Keratinocyte (primary cell): ENCODE measurements at regions not wholly inside any gene's neighbourhood (a gene's known extent, or its start where the extent isn't known, plus 50 kb on each side); places are given as distances from the start of the nearest gene placed in this dataset.

Experiments
- DNase-seq: peaks from one replicate; pipeline ENCODE4 v3.0.0-alpha.2; 2011; ENCODE audit warnings: low read depth, missing footprints, low spot score
- FAIRE-seq: peaks from 2 replicates; lab custom pipeline; 2011; peaks lifted over from hg19 to GRCh38; lab: Jason Lieb, UNC
- H2AFZ ChIP-seq: 2 replicates; pipeline ENCODE4 v1.6.0; 2012; ENCODE audit warnings: low read length, control low read depth, inconsistent platforms; ENCODE audit not compliant: control insufficient read depth
- H3K27ac ChIP-seq: 2 replicates; pipeline ENCODE4 v1.5.1; 2011; ENCODE audit warnings: low read length; ENCODE audit not compliant: control insufficient read depth, insufficient read depth
- H3K27me3 ChIP-seq: 3 replicates; pipeline ENCODE4 v1.6.0; 2011; ENCODE audit warnings: low read length; ENCODE audit not compliant: control insufficient read depth, insufficient read depth; ENCODE audit errors: extremely low read depth
- H3K36me3 ChIP-seq, 2 experiments: 2 replicates in 1 of 2; 3 replicates in 1 of 2; pipeline ENCODE4 v1.5.1; 2011; ENCODE audit warnings: low read length in 2 of 2, mild to moderate bottlenecking in 1 of 2; ENCODE audit not compliant: control insufficient read depth in 2 of 2, insufficient read depth in 2 of 2; ENCODE audit errors: extremely low read depth in 1 of 2
- H3K4me1 ChIP-seq: 3 replicates; pipeline ENCODE4 v1.5.1; 2011; ENCODE audit warnings: low read length; ENCODE audit not compliant: control insufficient read depth, insufficient read depth; ENCODE audit errors: extremely low read depth
- H3K4me2 ChIP-seq: 3 replicates; pipeline ENCODE4 v1.6.0; 2011; ENCODE audit warnings: low read depth, low read length; ENCODE audit not compliant: control insufficient read depth, insufficient read depth; ENCODE audit errors: extremely low read depth
- H3K4me3 ChIP-seq, 3 experiments: fragments of 200-600 bp in 1 of 3; sonication (generic) in 1 of 3; 2 replicates in 2 of 3; 3 replicates in 1 of 3; pipeline ENCODE4 v1.5.1; 2011 to 2016; ENCODE audit warnings: low read length in 3 of 3, mild to moderate bottlenecking in 3 of 3, control low read depth in 2 of 3, inconsistent platforms in 1 of 3, low read depth in 1 of 3, mixed read lengths in 1 of 3, mixed run types in 1 of 3, moderate library complexity in 1 of 3; ENCODE audit not compliant: control insufficient read depth in 2 of 3, insufficient read depth in 2 of 3; ENCODE audit errors: extremely low read depth in 1 of 3
- H3K79me2 ChIP-seq: 2 replicates; pipeline ENCODE4 v1.6.0; 2012; ENCODE audit warnings: low read length; ENCODE audit not compliant: control insufficient read depth, insufficient read depth
- H3K9ac ChIP-seq: 3 replicates; pipeline ENCODE4 v1.6.0; 2011; ENCODE audit warnings: low read length; ENCODE audit not compliant: control insufficient read depth, insufficient read depth; ENCODE audit errors: extremely low read depth
- H3K9me1 ChIP-seq: 3 replicates; pipeline ENCODE4 v1.6.0; 2011; ENCODE audit warnings: low read length; ENCODE audit not compliant: control insufficient read depth, insufficient read depth; ENCODE audit errors: extremely low read depth
- H3K9me3 ChIP-seq: 2 replicates; pipeline ENCODE4 v1.5.1; 2012; ENCODE audit warnings: low read depth, low read length; ENCODE audit not compliant: control insufficient read depth
- H4K20me1 ChIP-seq: 3 replicates; pipeline ENCODE4 v1.6.0; 2011; ENCODE audit warnings: low read length; ENCODE audit not compliant: control insufficient read depth, insufficient read depth; ENCODE audit errors: extremely low read depth
- EZH2 ChIP-seq: IDR thresholded peaks from one replicate; pipeline ENCODE4 v1.6.1; 2012; ENCODE audit warnings: inconsistent platforms, mild to moderate bottlenecking, low read length, moderate library complexity
- dilution Hi-C: fragments of 300-500 bp; cut with MboI; formaldehyde crosslinking; loops from one replicate; pipeline ENCODE4 v1.7.0; 2020; ENCODE audit warnings: low sequenced_read_pairs; ENCODE audit not compliant: extremely low pct_ligation_motif_present
- TF ChIP-seq, protein P1 (sequence below), 3 experiments: IDR thresholded peaks in 1 of 3; conservative IDR thresholded peaks in 1 of 3; optimal IDR thresholded peaks in 1 of 3; 2 replicates in 2 of 3; 3 replicates in 1 of 3; pipeline versions ENCODE3 to v1.5.1; 2011; ENCODE audit warnings: low read length in 3 of 3, mild to moderate bottlenecking in 3 of 3, moderate library complexity in 2 of 3, control low read depth in 1 of 3, inconsistent platforms in 1 of 3; ENCODE audit not compliant: insufficient read depth in 2 of 3; ENCODE audit errors: extremely low read depth in 1 of 3

DNA sequence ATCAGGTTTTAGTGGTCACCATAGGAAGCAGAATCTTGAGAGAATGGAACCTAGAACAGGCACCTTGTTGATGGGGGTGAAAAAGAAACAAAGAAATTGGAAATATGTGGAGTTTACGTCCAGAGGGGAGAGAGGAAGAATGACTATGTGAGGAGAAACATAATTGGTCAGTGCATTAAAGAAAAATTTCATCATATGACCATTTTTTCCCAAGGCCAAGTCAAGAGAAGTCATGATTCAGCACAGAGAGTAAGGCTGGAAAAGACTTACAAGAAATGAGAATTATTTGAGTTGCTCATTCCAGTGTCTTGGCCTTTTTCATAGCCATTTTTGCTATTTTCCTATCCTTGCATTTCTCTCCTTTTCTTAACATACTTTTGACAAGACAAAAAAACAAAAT lies 421.7 kb downstream of the EFNB2 start:
- no peaks in the 10 kb centered on the region for H3K79me2 ChIP-seq
- H3K4me1 ChIP-seq: peaks cover 19% of the 10 kb centered on the region
- no peak overlapping the region for H3K4me2 ChIP-seq
- dilution Hi-C loops: no loop called here
- no peak overlapping the region for H3K4me3 ChIP-seq
- TF ChIP-seq, protein P1, sequence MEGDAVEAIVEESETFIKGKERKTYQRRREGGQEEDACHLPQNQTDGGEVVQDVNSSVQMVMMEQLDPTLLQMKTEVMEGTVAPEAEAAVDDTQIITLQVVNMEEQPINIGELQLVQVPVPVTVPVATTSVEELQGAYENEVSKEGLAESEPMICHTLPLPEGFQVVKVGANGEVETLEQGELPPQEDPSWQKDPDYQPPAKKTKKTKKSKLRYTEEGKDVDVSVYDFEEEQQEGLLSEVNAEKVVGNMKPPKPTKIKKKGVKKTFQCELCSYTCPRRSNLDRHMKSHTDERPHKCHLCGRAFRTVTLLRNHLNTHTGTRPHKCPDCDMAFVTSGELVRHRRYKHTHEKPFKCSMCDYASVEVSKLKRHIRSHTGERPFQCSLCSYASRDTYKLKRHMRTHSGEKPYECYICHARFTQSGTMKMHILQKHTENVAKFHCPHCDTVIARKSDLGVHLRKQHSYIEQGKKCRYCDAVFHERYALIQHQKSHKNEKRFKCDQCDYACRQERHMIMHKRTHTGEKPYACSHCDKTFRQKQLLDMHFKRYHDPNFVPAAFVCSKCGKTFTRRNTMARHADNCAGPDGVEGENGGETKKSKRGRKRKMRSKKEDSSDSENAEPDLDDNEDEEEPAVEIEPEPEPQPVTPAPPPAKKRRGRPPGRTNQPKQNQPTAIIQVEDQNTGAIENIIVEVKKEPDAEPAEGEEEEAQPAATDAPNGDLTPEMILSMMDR (optimal IDR thresholded peaks at IDR 0.05 in 1 of 3, IDR thresholded peaks at IDR 0.05 in 1 of 3, conservative IDR thresholded peaks at IDR 0.05 in 1 of 3; ENCODE audit: extremely low read depth in 1 of 3, insufficient read depth in 2 of 3, low read length in 3 of 3): no peak
- no peak for TF ChIP-seq EZH2
- H4K20me1 ChIP-seq: no peaks in the 10 kb centered on the region
- no peaks in the 10 kb centered on the region for H3K27me3 ChIP-seq
- no peaks in the 10 kb centered on the region for H3K9me3 ChIP-seq
- no peak for DNase-seq
- no peak overlapping the region for H3K9ac ChIP-seq
- H3K36me3 ChIP-seq: no peaks in the 10 kb centered on the region
- no peak overlapping the region for H3K27ac ChIP-seq
- no peaks in the 10 kb centered on the region for H3K9me1 ChIP-seq
- no peak overlapping the region for H2AFZ ChIP-seq
- FAIRE-seq: no peak

DNA sequence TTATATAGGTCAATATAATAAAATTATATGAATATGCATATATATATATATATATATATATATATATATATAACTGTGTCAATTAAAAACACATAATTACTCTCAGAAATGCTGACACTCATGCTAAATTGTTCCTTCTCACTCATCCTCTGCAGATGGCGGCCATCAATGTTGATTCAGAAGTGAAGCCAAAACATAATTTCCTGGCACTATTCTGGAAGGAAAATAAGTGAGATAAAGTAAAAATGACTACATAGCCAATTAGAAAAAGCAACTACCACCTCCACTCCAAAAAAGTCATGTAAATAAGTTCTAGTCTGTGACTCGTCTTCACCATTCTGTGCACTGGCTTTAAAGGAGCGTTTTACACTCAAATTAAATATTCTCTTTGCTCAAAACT lies 423.3 kb downstream of the EFNB2 start:
- dilution Hi-C loops: no loop called here
- TF ChIP-seq EZH2: no peak
- TF ChIP-seq, protein P1 (optimal IDR thresholded peaks at IDR 0.05 in 1 of 3, IDR thresholded peaks at IDR 0.05 in 1 of 3, conservative IDR thresholded peaks at IDR 0.05 in 1 of 3; ENCODE audit: extremely low read depth in 1 of 3, insufficient read depth in 2 of 3, low read length in 3 of 3): no peak

More for the DNA sequence above, 423.3 kb downstream of the EFNB2 start:
- DNase-seq (no peak), FAIRE-seq (no peak)
- H3K9ac ChIP-seq: no peak overlapping the region
- H3K79me2 ChIP-seq: no peaks in the 10 kb centered on the region
- H3K4me2 ChIP-seq: no peak overlapping the region
- no peaks in the 10 kb centered on the region for H3K9me1 ChIP-seq
- no peaks in the 10 kb centered on the region for H3K36me3 ChIP-seq
- no peaks in the 10 kb centered on the region for H3K27me3 ChIP-seq
- H3K9me3 ChIP-seq: no peaks in the 10 kb centered on the region
- H2AFZ ChIP-seq: no peak overlapping the region
- H3K4me1 ChIP-seq: peaks cover 6% of the 10 kb centered on the region
- H3K27ac ChIP-seq: no peak overlapping the region
- no peaks in the 10 kb centered on the region for H4K20me1 ChIP-seq
- no peak overlapping the region for H3K4me3 ChIP-seq
